Left renal pelvis (tissue), 4 donors: ENCODE measurements at regions not wholly inside any gene's neighbourhood (a gene's known extent, or its start where the extent isn't known, plus 50 kb on each side); places are given as distances from the start of the nearest gene placed in this dataset.
"Not testable (repeated sequence)": the region's sequence is repeated elsewhere in the genome, so short reads cannot be mapped to it uniquely, and the experiment has no call there.

ENCODE experiments used
- DNase-seq, 4 donors: peaks; one replicate each; pipeline ENCODE4 v3.0.0-alpha.2; 2013; ENCODE audit warnings: low read depth in 4 of 4, low spot score in 3 of 4

- DNase-seq: no peak
These were observed 155.8 kb upstream of the KLF7 start for GRCh38 chr2:207321514-207321913.

DNA sequence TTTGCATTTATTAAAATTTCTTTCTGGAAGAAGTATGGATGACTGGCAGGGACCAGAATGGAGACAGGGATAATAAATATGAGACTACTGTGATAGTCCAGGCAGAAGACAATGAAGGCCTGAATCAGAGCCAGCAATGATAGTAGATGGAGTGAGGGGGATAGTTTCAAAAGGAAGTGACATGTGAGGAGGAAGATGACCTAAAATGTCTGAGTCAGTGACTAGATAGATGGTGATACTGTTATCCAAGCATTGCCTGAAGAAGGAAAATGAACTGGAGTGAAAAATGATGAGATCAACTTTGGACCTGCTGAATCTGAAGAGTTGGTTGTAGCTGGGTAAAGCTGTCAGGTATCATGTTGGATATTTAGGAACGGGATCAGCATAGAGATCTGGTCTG lies 158.3 kb upstream of the KLF7 start:
- no peak for DNase-seq

DNA sequence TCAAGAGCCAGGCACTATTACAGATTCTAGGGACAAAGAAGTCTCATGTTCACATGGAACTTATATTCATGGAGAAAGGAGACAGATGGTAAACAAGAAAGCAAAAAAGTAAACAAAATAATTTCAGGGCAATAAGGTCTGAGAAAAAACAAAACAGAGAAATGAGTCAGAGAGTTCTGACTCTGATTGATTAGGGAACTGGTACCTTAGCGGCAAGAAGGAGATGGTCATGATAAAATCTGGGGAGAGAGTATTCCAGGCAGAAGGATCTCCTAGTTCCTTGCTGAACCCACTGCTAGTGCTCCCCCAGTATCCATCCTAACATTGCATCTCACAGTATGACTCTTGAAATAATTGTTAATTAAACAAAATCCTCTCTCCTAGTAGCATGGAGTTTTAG lies 161.8 kb upstream of the KLF7 start:
- no peak for DNase-seq

DNA sequence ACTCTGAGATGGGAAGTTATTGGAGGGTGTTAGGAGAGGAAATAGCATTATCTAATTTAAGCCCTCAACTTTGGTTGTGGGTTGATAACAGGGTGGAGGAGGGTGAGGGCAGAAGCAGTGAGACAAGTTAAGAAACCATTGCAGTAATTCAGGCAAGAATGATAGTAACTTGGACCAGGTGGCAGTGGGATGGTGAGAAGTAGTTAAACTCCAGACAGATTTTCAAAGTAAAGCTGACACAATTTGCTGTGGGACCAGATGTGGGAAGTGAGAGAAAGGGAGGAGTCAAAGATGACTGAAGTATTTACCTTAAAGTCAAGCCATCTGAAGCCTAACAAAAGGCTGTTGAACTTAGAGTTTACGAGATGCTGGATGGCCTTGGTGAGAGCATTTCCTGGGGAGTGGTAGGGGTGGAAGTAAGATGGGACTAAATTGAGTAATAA lies 163.2 kb upstream of the KLF7 start:
- DNase-seq: no peak

DNA sequence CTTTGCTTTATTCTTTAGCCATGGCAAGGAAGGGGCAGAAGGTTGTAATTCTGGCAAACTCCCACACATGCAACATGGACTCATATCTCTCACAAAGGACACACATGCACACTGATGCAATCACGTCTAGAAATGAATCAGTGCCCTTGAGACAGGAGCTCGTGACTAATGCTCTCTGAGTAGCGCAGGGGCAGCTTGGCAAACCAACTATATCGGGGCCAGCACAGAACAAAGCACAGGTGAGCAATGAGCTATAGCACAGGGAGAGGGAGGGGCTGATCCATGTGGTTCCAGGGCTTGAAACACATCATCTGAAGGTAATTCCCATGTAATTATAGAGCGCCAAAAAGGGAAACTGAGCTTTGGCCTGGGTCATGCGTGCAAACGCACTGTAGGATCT lies 165.2 kb upstream of the KLF7 start:
- DNase-seq: no peak

- no peak for DNase-seq
These were observed 165.9 kb upstream of the KLF7 start for GRCh38 chr2:207331674-207332073.

- DNase-seq: no peak
These were observed 166.9 kb upstream of the KLF7 start for GRCh38 chr2:207332480-207333212.

- no peak for DNase-seq
These were observed 168.0 kb upstream of the KLF7 start for GRCh38 chr2:207333599-207334300.

DNA sequence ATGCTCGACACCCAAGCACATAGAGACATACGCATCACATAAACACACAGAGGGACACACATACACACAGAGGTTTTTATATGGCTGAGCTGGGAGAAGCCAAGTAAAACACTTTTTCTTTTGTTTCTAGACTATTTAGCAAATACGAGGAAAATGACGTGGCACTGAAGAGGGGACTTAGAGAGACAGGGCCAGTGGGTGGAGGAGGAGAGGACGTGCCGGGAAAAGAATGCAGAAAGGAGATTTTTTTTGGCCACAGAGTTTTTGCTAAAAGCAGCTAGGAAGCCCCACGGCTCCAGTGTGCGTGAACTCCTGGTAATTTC lies 168.5 kb upstream of the KLF7 start:
- no peak for DNase-seq

- no peak for DNase-seq
These were observed 169.1 kb upstream of the KLF7 start for GRCh38 chr2:207334624-207335371.

DNA sequence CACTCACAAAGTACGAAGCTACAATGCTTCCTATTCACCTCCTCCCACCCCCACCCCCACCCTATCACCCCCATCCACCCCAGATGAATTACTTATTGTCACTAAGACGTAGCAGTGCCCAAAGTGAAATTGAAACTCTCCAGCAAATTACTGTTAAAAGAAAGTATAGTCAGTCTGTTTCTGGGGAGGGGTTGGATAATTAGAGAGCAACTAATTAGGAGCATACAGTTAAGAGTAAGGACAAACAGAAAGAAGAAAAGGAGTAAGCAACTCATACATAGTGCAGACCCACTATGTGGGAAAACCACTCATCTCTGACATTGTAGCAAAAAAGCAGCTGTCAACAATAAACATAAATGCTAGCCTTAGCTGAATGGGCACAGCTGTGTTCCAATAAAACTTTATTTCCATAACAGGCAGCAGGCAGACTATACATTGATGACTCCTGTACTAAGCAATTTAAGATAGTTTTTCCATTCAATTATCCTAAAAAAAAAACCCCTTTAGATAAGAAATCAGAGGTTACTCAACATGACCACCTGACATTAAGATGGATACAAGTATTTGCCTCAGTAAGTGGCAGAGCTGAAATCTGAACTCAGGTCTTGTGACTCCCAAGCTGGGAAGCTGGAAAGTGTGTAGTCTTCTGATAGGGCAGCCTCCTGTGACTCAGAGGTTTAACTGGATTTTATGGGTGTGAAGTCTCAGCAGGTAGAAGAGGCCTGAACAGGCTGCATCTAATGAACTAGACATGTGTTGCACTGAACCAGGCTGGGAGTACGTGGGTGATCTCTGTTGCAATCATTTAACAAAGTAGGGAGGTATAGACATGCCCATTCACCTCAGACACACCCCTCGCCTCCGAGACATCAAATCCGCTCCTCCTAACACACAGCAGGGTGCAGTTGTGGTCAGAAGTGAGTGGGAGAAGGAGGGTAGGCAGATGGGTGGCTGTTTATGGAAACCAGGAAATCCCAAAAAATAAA lies 171.8 kb upstream of the KLF7 start:
- DNase-seq: no peak

- no peak for DNase-seq
These were observed 172.5 kb upstream of the KLF7 start for GRCh38 chr2:207338220-207338607.

DNA sequence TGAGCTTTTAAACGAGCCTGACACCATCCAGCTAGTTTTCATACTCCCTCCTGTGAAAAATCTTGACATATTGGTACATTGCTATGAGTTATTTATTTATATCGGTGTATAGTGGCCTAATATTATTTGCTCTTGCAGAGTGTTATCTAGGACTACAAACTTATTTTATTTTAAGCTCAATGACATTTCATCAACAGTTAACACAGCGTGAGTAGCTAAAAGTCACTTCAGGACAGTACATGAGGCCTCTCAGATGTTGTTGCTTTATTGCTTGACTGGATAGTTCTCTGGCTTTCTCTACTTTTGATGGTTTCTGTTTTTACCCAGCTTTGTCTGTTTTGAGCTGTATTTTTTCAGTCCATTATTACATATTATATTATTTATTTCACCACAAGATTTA lies 172.9 kb upstream of the KLF7 start:
- no peak for DNase-seq

DNA sequence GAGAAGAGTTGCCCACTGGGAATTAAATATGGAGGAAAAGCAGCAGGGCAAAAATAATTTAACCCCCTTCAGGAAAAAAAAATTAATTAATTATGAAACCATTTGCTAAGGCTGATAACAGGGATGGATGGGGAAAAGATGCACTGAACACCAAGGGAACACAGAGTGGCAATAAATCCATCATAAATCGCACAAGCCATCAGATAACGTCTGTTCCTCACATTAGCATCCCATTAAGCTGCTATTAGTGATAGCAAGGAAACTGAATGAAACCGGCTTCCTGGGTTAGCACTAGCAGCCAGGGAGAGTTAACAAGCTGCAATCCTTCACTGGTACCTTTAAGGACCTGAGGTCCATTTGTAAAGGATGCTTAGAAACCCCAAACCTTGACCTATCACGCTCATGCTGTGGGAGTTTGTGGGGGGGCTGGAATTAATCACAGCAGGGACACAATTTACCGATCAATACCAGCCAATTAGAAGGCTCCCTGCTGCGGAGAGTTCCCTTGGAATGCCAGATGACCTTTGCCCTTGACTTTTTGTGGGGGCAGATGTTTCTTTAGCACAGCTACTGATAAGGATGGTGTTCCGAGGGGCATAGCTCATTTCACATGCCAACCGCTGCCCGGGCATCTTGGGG lies 175.5 kb upstream of the KLF7 start:
- no peak for DNase-seq

GRCh38 chr2:207341804-207342203 lies 176.1 kb upstream of the KLF7 start:
- DNase-seq: no peak

- not testable (repeated sequence) for DNase-seq
These were observed 179.0 kb upstream of the KLF7 start for GRCh38 chr2:207344596-207345394.

GRCh38 chr2:207351171-207351570 lies 178.6 kb upstream of the CREB1 start:
- DNase-seq: no peak

DNA sequence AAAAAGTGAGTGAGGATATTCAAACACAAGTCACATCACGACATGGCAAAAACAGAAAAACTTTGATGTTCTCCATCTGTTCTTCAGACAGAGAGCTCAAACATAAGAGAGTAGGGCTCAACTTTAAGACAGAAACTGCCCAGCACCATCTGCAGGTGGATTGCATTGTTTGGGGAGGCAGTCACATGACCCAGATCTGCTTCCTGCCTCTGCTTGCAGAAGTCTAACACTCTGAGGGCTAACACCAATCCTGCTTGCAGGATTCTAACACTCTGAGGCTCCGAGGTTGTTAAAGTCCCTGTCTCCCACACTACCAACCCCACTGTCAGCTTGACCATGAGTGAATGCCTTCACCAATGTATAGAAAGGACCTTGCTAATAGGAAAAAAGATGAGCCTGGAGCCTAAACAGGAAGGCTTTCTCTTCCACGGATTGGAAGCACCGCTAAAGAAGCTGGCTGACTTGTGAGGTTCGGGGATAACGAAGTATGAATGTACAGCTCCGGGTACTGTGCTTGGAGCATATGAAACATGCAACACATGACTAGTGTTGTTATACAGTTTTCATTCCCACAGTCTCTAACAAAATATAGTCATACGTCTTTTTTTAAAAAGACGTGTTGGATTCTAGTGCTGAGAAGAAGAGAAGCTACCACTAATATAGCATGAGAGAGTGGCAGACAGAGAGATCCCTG lies 176.6 kb upstream of the CREB1 start:
- no peak for DNase-seq

GRCh38 chr2:207353836-207354235 lies 175.9 kb upstream of the CREB1 start:
- no peak for DNase-seq
